GM12878 (cell line): ENCODE measurements at regions not wholly inside any gene's neighbourhood (a gene's known extent, or its start where the extent isn't known, plus 50 kb on each side); places are given as distances from the start of the nearest gene placed in this dataset.

ENCODE experiments used
- ATAC-seq: fragments of 200-7000 bp; cut with Tn5 transposase; 3 replicates; pipeline ENCODE4 v1.9.1; 2020; ENCODE audit warnings: mild to moderate bottlenecking, moderate library complexity
- BruUV-seq: library from RNA; stranded (reverse); fragments of 400-500 nt; replicated peaks from 2 replicates; lab custom pipeline; 2021; lab: Mats Ljungman, UMichigan
- CTCF ChIA-PET: fragments of 300-600 bp; sonication (Branson Sonifier 250); formaldehyde crosslinking; extraction: SDS; loops from one replicate; lab custom pipeline; 2021; ENCODE audit warnings: inconsistent platforms; lab: Yijun Ruan, JAX
- POLR2A ChIA-PET: fragments of 350-600 bp; formaldehyde crosslinking; extraction: SDS; loops from one replicate; lab custom pipeline; 2021; ENCODE audit warnings: inconsistent platforms; lab: Charles Lee
- RAD21 ChIA-PET: fragments of 300-600 bp; sonication (Branson Sonifier 250); formaldehyde crosslinking; loops from one replicate; lab custom pipeline; 2023; ENCODE audit warnings: antibody characterized with exemption; ENCODE audit not compliant: unreplicated experiment; lab: Charles Lee
- SMC1A ChIA-PET: fragments of 300-600 bp; sonication (Branson Sonifier 250); formaldehyde crosslinking; loops from one replicate; lab custom pipeline; 2023; ENCODE audit not compliant: unreplicated experiment, uncharacterized antibody; lab: Charles Lee
- DNase-seq: peaks from one replicate; pipeline ENCODE4 v3.0.0-alpha.2; 2011; ENCODE audit warnings: low read depth, low spot score
- FAIRE-seq: peaks from 3 replicates; lab custom pipeline; 2011; peaks lifted over from hg19 to GRCh38; lab: Jason Lieb, UNC
- H2AFZ ChIP-seq: 2 replicates; pipeline ENCODE4 v1.6.0; 2011; ENCODE audit warnings: low read depth, low read length, control low read depth; ENCODE audit not compliant: control insufficient read depth
- H3K27ac ChIP-seq: 2 replicates; pipeline ENCODE4 v1.5.1; 2011; ENCODE audit warnings: control low read depth; ENCODE audit not compliant: control insufficient read depth, insufficient read depth
- H3K27me3 ChIP-seq, 2 experiments: replicated peaks in 1 of 2; 2 replicates each; pipeline versions ENCODE4 v1.6.0 to v1.6.1; 2011; ENCODE audit warnings: low read length in 1 of 2; ENCODE audit not compliant: control insufficient read depth in 2 of 2, insufficient read depth in 2 of 2
- H3K36me3 ChIP-seq, 2 experiments: 2 replicates each; pipeline ENCODE4 v1.5.1; 2011; ENCODE audit warnings: low read length in 1 of 2; ENCODE audit not compliant: control insufficient read depth in 2 of 2, insufficient read depth in 2 of 2
- H3K4me1 ChIP-seq: 2 replicates; pipeline ENCODE4 v1.6.1; 2011; ENCODE audit warnings: mild to moderate bottlenecking, low read length, moderate library complexity, mixed read lengths; ENCODE audit not compliant: control insufficient read depth, insufficient read depth
- H3K4me2 ChIP-seq: 2 replicates; pipeline ENCODE4 v1.6.0; 2011; ENCODE audit warnings: control low read depth; ENCODE audit not compliant: control insufficient read depth, insufficient read depth
- H3K4me3 ChIP-seq: fragments of 200-600 bp; sonication (generic); 2 replicates; pipeline ENCODE4 v1.5.1; 2016
- H3K79me2 ChIP-seq: 2 replicates; pipeline ENCODE4 v1.6.0; 2011; ENCODE audit warnings: low read length; ENCODE audit not compliant: control insufficient read depth, insufficient read depth
- H3K9ac ChIP-seq: 2 replicates; pipeline ENCODE4 v1.8.0; 2011; ENCODE audit warnings: low read length, control low read depth, mixed read lengths; ENCODE audit not compliant: control insufficient read depth, insufficient read depth
- H3K9me3 ChIP-seq: replicated peaks from 3 replicates; pipeline ENCODE4 v1.5.1; 2011; ENCODE audit warnings: mild to moderate bottlenecking, low read length; ENCODE audit not compliant: control insufficient read depth, insufficient read depth
- H4K20me1 ChIP-seq: 2 replicates; pipeline ENCODE4 v1.6.0; 2011; ENCODE audit not compliant: control insufficient read depth, insufficient read depth
- JUNB ChIP-seq: IDR thresholded peaks from 2 replicates; pipeline ENCODE4 v1.6.1; 2016; ENCODE audit warnings: antibody characterized with exemption, mild to moderate bottlenecking
- NKRF ChIP-seq: fragments of 450-650 bp; conservative IDR thresholded peaks from 2 replicates; pipeline ENCODE4 v1.6.1; 2017; ENCODE audit warnings: mild to moderate bottlenecking, moderate library complexity
- NR2C2 ChIP-seq: IDR thresholded peaks from 2 replicates; pipeline ENCODE4 v1.6.1; 2011; ENCODE audit warnings: borderline replicate concordance, low read depth; ENCODE audit not compliant: control insufficient read depth, insufficient read length
- PKNOX1 ChIP-seq: fragments of 450-650 bp; IDR thresholded peaks from 2 replicates; pipeline ENCODE4 v1.6.1; 2016; ENCODE audit warnings: mild to moderate bottlenecking
- POLR2AphosphoS5 ChIP-seq: IDR thresholded peaks from 2 replicates; pipeline ENCODE4 v1.6.1; 2011; ENCODE audit warnings: mild to moderate bottlenecking, low read length, inconsistent platforms
- RBBP5 ChIP-seq: fragments of 200-600 bp; sonication (generic); conservative IDR thresholded peaks from 2 replicates; pipeline ENCODE4 v1.6.1; 2016
- WGBS: methylation state at CpG from one replicate; pipeline ENCODE4 v1.1.6; 2016; ENCODE audit warnings: low lambda C conversion rate; ENCODE audit not compliant: insufficient replicate concordance, insufficient coverage; ENCODE audit errors: missing lambda C conversion rate; 5-methylcytosine and 5-hydroxymethylcytosine counted together
- in situ Hi-C: fragments of 300-500 bp; cut with MboI; formaldehyde crosslinking; loops from 9 replicates; pipeline ENCODE4 v1.14.3; 2018; ENCODE audit warnings: mixed read lengths
- intact Hi-C: fragments of 100-400 bp; cut with micrococcal nuclease; formaldehyde crosslinking; loops from one replicate; pipeline ENCODE4 v1.14.2; 2022; ENCODE audit not compliant: unreplicated experiment

DNA sequence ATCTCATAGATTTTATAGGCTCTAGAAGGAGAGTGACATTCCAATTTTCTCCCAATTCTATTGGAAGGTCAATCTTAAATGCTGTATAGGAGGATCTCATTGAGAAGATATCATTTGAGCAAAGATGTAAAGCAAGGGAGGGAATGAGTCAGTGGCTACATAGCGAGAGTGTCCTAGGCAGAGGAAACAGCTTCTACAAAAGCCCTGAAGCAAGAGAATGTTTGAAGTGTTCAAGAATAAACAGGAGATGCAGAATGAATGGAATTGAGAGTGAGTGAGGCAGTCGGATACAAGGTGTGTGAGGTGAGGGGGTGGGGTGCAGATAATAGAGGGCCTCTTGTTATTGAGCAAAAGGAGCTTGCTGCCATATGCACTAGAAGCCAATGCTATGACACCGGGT is 545.9 kb downstream of the IGSF11 start:
- SMC1A ChIA-PET, result interaction anchor here (0.5 to 1.7 kb wide), 3 partner anchors 9 to 1101 kb away, joined by 3 to 4 read pairs (median 3); no protein-coding TSS in a partner anchor
- CTCF ChIA-PET, result interaction anchor here (0.6 kb wide), 1 partner anchor 129 kb away, joined by 3 read pairs; no protein-coding TSS in a partner anchor
- Histone ChIP-seq H3K4me3 (no peak overlapping the region), H3K4me2 (no peak overlapping the region), H3K27me3 (no peaks in the 10 kb centered on the region), H3K36me3 (no peaks in the 10 kb centered on the region), H3K4me1 (no peaks in the 10 kb centered on the region), H3K79me2 (no peaks in the 10 kb centered on the region), H3K9me3 (no peaks in the 10 kb centered on the region), H4K20me1 (no peaks in the 10 kb centered on the region), H2AFZ (no peak overlapping the region), H3K27ac (no peak overlapping the region), H3K9ac (no peak overlapping the region)
- intact Hi-C loops, result no loop called here
- DNase-seq, result no peak
- ATAC-seq, result no peak
- TF ChIP-seq POLR2AphosphoS5 (no peak), PKNOX1 (no peak), NR2C2 (no peak), RBBP5 (no peak)
- FAIRE-seq, result no peak
- WGBS, result 55% methylated on average over 3 of the region's 3 CpGs
- in situ Hi-C loops, result no loop called here
- no TSS peak for BruUV-seq
- RAD21 ChIA-PET, result no interaction called here
- POLR2A ChIA-PET, result no interaction called here

- no peaks in the 10 kb centered on the region for H3K36me3 ChIP-seq
- POLR2A ChIA-PET, result no interaction called here
- no peak overlapping the region for H3K9ac ChIP-seq
- no TSS peak for BruUV-seq
- H3K9me3 ChIP-seq, result no peaks in the 10 kb centered on the region
- WGBS, result 77% methylated on average over 2 of the region's 2 CpGs
- H3K27ac ChIP-seq, result no peak overlapping the region
- FAIRE-seq (no peak), ATAC-seq (peak; percentile 45), DNase-seq (no peak)
- no peak overlapping the region for H2AFZ ChIP-seq
- RAD21 ChIA-PET, result no interaction called here
- no peak overlapping the region for H3K4me2 ChIP-seq
- no peaks in the 10 kb centered on the region for H3K4me1 ChIP-seq
- in situ Hi-C loops, result no loop called here
- H3K27me3 ChIP-seq, result no peaks in the 10 kb centered on the region
- peak; percentile 71 for TF ChIP-seq JUNB
- TF ChIP-seq NKRF, result no peak
- no peak overlapping the region for H3K4me3 ChIP-seq
- SMC1A ChIA-PET, result interaction anchor here (1.7 kb wide), 1 partner anchor 15 kb away, joined by 6 read pairs; no protein-coding TSS in a partner anchor
- no peaks in the 10 kb centered on the region for H4K20me1 ChIP-seq
- CTCF ChIA-PET, result no interaction called here
- H3K79me2 ChIP-seq, result no peaks in the 10 kb centered on the region
- intact Hi-C loops, result no loop called here
Observed at GRCh38 chr3:118495206-118495605, 539.4 kb downstream of the IGSF11 start.
